Vagina (tissue), 2 donors: ENCODE measurements at regions not wholly inside any gene's neighbourhood (a gene's known extent, or its start where the extent isn't known, plus 50 kb on each side); places are given as distances from the start of the nearest gene placed in this dataset.

Experiments
- POLR2A ChIP-seq, 2 donors: fragments of 450-650 bp; IDR thresholded peaks; one replicate each; pipeline ENCODE4 v1.6.1; 2017; ENCODE audit warnings: antibody characterized with exemption in 2 of 2, mild to moderate bottlenecking in 2 of 2, moderate library complexity in 2 of 2
- TF ChIP-seq, protein P1 (sequence below), 3 experiments: fragments of 450-650 bp in 2 of 3; fragments of 200-600 bp in 1 of 3; sonication (generic) in 1 of 3; IDR thresholded peaks; one replicate each; pipeline ENCODE4 v1.5.1; 2017 to 2019; ENCODE audit warnings: antibody characterized with exemption in 3 of 3, mild to moderate bottlenecking in 2 of 3, moderate library complexity in 2 of 3

DNA sequence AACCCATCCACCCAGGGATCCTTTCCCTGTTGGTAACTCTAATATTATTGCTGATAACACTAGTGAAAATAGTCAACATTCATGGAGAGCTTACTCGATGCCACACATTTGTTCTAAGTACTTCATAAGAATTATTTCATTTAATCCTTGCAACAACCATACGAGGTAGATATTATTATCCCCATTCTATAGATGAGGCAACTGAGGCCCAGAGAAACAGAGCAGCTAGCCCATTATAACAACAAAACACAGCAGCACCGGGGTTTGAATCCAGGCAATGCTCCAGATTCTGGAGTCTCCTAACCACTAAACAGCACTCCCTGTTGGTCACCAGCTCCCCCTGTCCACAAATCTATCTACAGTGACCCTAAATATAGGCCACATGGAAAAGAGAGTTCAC, 90.4 kb upstream of the PKDCC start:
- TF ChIP-seq, protein P1, sequence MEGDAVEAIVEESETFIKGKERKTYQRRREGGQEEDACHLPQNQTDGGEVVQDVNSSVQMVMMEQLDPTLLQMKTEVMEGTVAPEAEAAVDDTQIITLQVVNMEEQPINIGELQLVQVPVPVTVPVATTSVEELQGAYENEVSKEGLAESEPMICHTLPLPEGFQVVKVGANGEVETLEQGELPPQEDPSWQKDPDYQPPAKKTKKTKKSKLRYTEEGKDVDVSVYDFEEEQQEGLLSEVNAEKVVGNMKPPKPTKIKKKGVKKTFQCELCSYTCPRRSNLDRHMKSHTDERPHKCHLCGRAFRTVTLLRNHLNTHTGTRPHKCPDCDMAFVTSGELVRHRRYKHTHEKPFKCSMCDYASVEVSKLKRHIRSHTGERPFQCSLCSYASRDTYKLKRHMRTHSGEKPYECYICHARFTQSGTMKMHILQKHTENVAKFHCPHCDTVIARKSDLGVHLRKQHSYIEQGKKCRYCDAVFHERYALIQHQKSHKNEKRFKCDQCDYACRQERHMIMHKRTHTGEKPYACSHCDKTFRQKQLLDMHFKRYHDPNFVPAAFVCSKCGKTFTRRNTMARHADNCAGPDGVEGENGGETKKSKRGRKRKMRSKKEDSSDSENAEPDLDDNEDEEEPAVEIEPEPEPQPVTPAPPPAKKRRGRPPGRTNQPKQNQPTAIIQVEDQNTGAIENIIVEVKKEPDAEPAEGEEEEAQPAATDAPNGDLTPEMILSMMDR (IDR thresholded peaks at IDR 0.05): no peak
- TF ChIP-seq POLR2A (IDR thresholded peaks at IDR 0.05): no peak
